GM21529 (cell line): ENCODE measurements at regions not wholly inside any gene's neighbourhood (a gene's known extent, or its start where the extent isn't known, plus 50 kb on each side); places are given as distances from the start of the nearest gene placed in this dataset.

Source experiments
- ATAC-seq: cut with Tn5 transposase; IDR thresholded peaks from one replicate; pipeline ENCODE4 v1.9.1; 2021; ENCODE audit not compliant: unreplicated experiment

- no peak for ATAC-seq
These were observed 73.4 kb downstream of the FOXD1 start for GRCh38 chr5:73375191-73375545.

- ATAC-seq, result no peak
These were observed 73.9 kb downstream of the FOXD1 start for GRCh38 chr5:73374520-73375190.

- ATAC-seq, result no peak
These were observed 74.6 kb downstream of the FOXD1 start for GRCh38 chr5:73373814-73374510.

GRCh38 chr5:73370640-73371583, 77.7 kb downstream of the FOXD1 start:
- no peak for ATAC-seq

- ATAC-seq, result no peak
These were observed 78.5 kb downstream of the FOXD1 start for GRCh38 chr5:73370095-73370494.

GRCh38 chr5:73369278-73369677, 79.3 kb downstream of the FOXD1 start:
- no peak for ATAC-seq

- ATAC-seq, result no peak
These were observed 80.9 kb downstream of the FOXD1 start for GRCh38 chr5:73367650-73368049.

- no peak for ATAC-seq
These were observed 82.4 kb downstream of the FOXD1 start for GRCh38 chr5:73365990-73366667.

GRCh38 chr5:73365301-73365853, 83.2 kb downstream of the FOXD1 start:
- no peak for ATAC-seq

- no peak for ATAC-seq
These were observed 84.5 kb downstream of the FOXD1 start for GRCh38 chr5:73363911-73364730.

- ATAC-seq, result no peak
These were observed 89.2 kb downstream of the FOXD1 start for GRCh38 chr5:73359395-73359794.

- ATAC-seq, result no peak
These were observed 90.2 kb downstream of the FOXD1 start for GRCh38 chr5:73358366-73358765.

GRCh38 chr5:73357576-73357975, 91.0 kb downstream of the FOXD1 start:
- no peak for ATAC-seq

GRCh38 chr5:73355108-73355507, 93.5 kb downstream of the FOXD1 start:
- no peak for ATAC-seq

- ATAC-seq, result no peak
These were observed 94.2 kb downstream of the FOXD1 start for GRCh38 chr5:73354406-73354805.

- ATAC-seq, result no peak
These were observed 95.8 kb downstream of the FOXD1 start for GRCh38 chr5:73352649-73353230.

GRCh38 chr5:73352243-73352642, 96.3 kb downstream of the FOXD1 start:
- no peak for ATAC-seq

GRCh38 chr5:73351593-73351992, 97.0 kb downstream of the FOXD1 start:
- no peak for ATAC-seq

GRCh38 chr5:73346878-73347408, 101.6 kb downstream of the FOXD1 start:
- ATAC-seq, result no peak
